H9 (cell line): ENCODE measurements at regions not wholly inside any gene's neighbourhood (a gene's known extent, or its start where the extent isn't known, plus 50 kb on each side); places are given as distances from the start of the nearest gene placed in this dataset.

Source experiments
- DNase-seq: peaks from one replicate; pipeline ENCODE4 v3.0.0-alpha.2; 2017
- H2AFZ ChIP-seq: one replicate; pipeline ENCODE4 v1.6.1; 2013; ENCODE audit warnings: mild to moderate bottlenecking, low read length, control low read depth, moderate library complexity
- H2AK5ac ChIP-seq: 2 replicates; pipeline ENCODE4 v1.6.1; 2013; ENCODE audit warnings: low read length, control low read depth, mixed read lengths; ENCODE audit not compliant: insufficient read length
- H2BK120ac ChIP-seq: one replicate; pipeline ENCODE4 v1.6.1; 2013; ENCODE audit warnings: low read depth, mild to moderate bottlenecking, low read length, control low read depth, inconsistent platforms; ENCODE audit not compliant: poor library complexity, severe bottlenecking
- H2BK12ac ChIP-seq: 2 replicates; pipeline ENCODE4 v1.6.1; 2013; ENCODE audit warnings: low read length, control low read depth, mixed read lengths, low read depth; ENCODE audit not compliant: insufficient read length
- H2BK15ac ChIP-seq: 2 replicates; pipeline ENCODE4 v1.6.1; 2013; ENCODE audit warnings: low read depth, low read length, control low read depth
- H2BK20ac ChIP-seq: one replicate; pipeline ENCODE4 v1.6.1; 2013; ENCODE audit warnings: low read depth, mild to moderate bottlenecking, low read length, control low read depth, inconsistent platforms; ENCODE audit not compliant: poor library complexity, severe bottlenecking
- H2BK5ac ChIP-seq: 2 replicates; pipeline ENCODE4 v1.6.1; 2013; ENCODE audit warnings: low read length, control low read depth, mixed read lengths; ENCODE audit not compliant: insufficient read length
- H3K14ac ChIP-seq: 2 replicates; pipeline ENCODE4 v1.6.1; 2013; ENCODE audit warnings: low read length, control low read depth; ENCODE audit not compliant: insufficient read depth
- H3K18ac ChIP-seq: 2 replicates; pipeline ENCODE4 v1.6.1; 2013; ENCODE audit warnings: low read depth, mild to moderate bottlenecking, mixed read lengths, low read length, control low read depth; ENCODE audit not compliant: insufficient read length
- H3K23ac ChIP-seq: 2 replicates; pipeline ENCODE4 v1.6.1; 2013; ENCODE audit warnings: low read length, control low read depth, mixed read lengths, low read depth; ENCODE audit not compliant: insufficient read length
- H3K23me2 ChIP-seq: 2 replicates; pipeline ENCODE4 v1.6.1; 2013; ENCODE audit warnings: low read depth, mild to moderate bottlenecking, mixed read lengths, low read length, control low read depth; ENCODE audit not compliant: insufficient read length, poor library complexity, severe bottlenecking
- H3K27ac ChIP-seq: 2 replicates; pipeline ENCODE4 v1.5.1; 2013; ENCODE audit warnings: low read length, control low read depth, mixed read lengths, low read depth; ENCODE audit not compliant: insufficient read length
- H3K27me3 ChIP-seq: 2 replicates; pipeline ENCODE4 v1.6.1; 2013; ENCODE audit warnings: low read length, control low read depth, inconsistent platforms; ENCODE audit not compliant: insufficient read depth
- H3K4ac ChIP-seq: 2 replicates; pipeline ENCODE4 v1.6.1; 2013; ENCODE audit warnings: low read depth, mild to moderate bottlenecking, control low read depth, inconsistent platforms, low read length, moderate library complexity
- H3K4me1 ChIP-seq: 2 replicates; pipeline ENCODE4 v1.6.1; 2013; ENCODE audit warnings: low read length, control low read depth, inconsistent platforms; ENCODE audit not compliant: insufficient read depth
- H3K4me2 ChIP-seq: 2 replicates; pipeline ENCODE4 v1.6.1; 2013; ENCODE audit warnings: low read length, control low read depth, mixed read lengths; ENCODE audit not compliant: insufficient read length, insufficient read depth
- H3K56ac ChIP-seq: 2 replicates; pipeline ENCODE4 v1.6.1; 2013; ENCODE audit warnings: low read depth, mild to moderate bottlenecking, mixed read lengths, low read length, control low read depth; ENCODE audit not compliant: insufficient read length
- H3K79me1 ChIP-seq: 2 replicates; pipeline ENCODE4 v1.6.1; 2013; ENCODE audit warnings: low read depth, mild to moderate bottlenecking, moderate library complexity, low read length, control low read depth, inconsistent platforms; ENCODE audit not compliant: insufficient read depth, poor library complexity, severe bottlenecking
- H3K79me2 ChIP-seq: 2 replicates; pipeline ENCODE4 v1.6.1; 2013; ENCODE audit warnings: low read length, control low read depth, inconsistent platforms; ENCODE audit not compliant: insufficient read depth
- H3K9ac ChIP-seq: 2 replicates; pipeline ENCODE4 v1.6.1; 2013; ENCODE audit warnings: low read length, control low read depth, mixed read lengths; ENCODE audit not compliant: insufficient read length; ENCODE audit errors: extremely low read depth
- H3K9me3 ChIP-seq: one replicate; pipeline ENCODE4 v1.6.1; 2013; ENCODE audit warnings: low read depth, low read length, inconsistent platforms; ENCODE audit not compliant: control insufficient read depth
- H3T11ph ChIP-seq: one replicate; pipeline ENCODE4 v1.6.1; 2013; ENCODE audit warnings: mild to moderate bottlenecking, low read length, control low read depth, inconsistent platforms
- H4K20me1 ChIP-seq: one replicate; pipeline ENCODE4 v1.6.1; 2013; ENCODE audit not compliant: control insufficient read depth, insufficient read length, insufficient read depth
- H4K5ac ChIP-seq: 2 replicates; pipeline ENCODE4 v1.6.1; 2013; ENCODE audit warnings: low read depth, mild to moderate bottlenecking, mixed read lengths, low read length, control low read depth; ENCODE audit not compliant: insufficient read length
- H4K8ac ChIP-seq: replicated peaks from 2 replicates; pipeline ENCODE4 v1.6.1; 2013; ENCODE audit warnings: low read length, control low read depth, mixed read lengths, low read depth; ENCODE audit not compliant: insufficient read length
- H4K91ac ChIP-seq: 2 replicates; pipeline ENCODE4 v1.6.1; 2013; ENCODE audit warnings: low read depth, mild to moderate bottlenecking, moderate library complexity, mixed read lengths, low read length, control low read depth; ENCODE audit not compliant: insufficient read length
- H3K27ac Mint-ChIP-seq, 3 experiments: 2 replicates in 2 of 3; 3 replicates in 1 of 3; pipeline ENCODE4 v1.8.0; 2020 to 2021; ENCODE audit warnings: mixed read lengths in 3 of 3, mild to moderate bottlenecking in 1 of 3, moderate library complexity in 1 of 3
- H3K27me3 Mint-ChIP-seq: 2 replicates; pipeline ENCODE4 v1.8.0; 2021; ENCODE audit warnings: low read depth, mild to moderate bottlenecking, moderate library complexity, mixed read lengths
- H3K36me3 Mint-ChIP-seq, 3 experiments: 2 replicates in 2 of 3; 3 replicates in 1 of 3; pipeline ENCODE4 v1.8.0; 2020 to 2021; ENCODE audit warnings: low read depth in 3 of 3, mixed read lengths in 3 of 3; ENCODE audit not compliant: insufficient read depth in 1 of 3
- H3K4me1 Mint-ChIP-seq, 2 experiments: 2 replicates each; pipeline ENCODE4 v1.8.0; 2020; ENCODE audit warnings: mixed read lengths in 2 of 2
- H3K4me3 Mint-ChIP-seq, 2 experiments: 2 replicates in 1 of 2; 3 replicates in 1 of 2; pipeline ENCODE4 v1.8.0; 2020 to 2021; ENCODE audit warnings: mild to moderate bottlenecking in 2 of 2, mixed read lengths in 2 of 2, moderate library complexity in 1 of 2
- H3K9me3 Mint-ChIP-seq, 2 experiments: 2 replicates in 1 of 2; 3 replicates in 1 of 2; pipeline ENCODE4 v1.8.0; 2020; ENCODE audit warnings: mild to moderate bottlenecking in 2 of 2, mixed read lengths in 2 of 2, moderate library complexity in 1 of 2
- CTCF ChIP-seq: fragments of 200-600 bp; sonication (generic); conservative IDR thresholded peaks from 3 replicates; pipeline ENCODE4 v1.8.0; 2021; ENCODE audit warnings: antibody characterized with exemption, mild to moderate bottlenecking
- WGBS: extraction: QIAGEN DNeasy Blood & Tissue Kit; methylation state at CpG from one replicate; pipeline ENCODE4 v1.1.7; 2013; ENCODE audit warnings: missing lambda C conversion rate, low lambda C conversion rate, mixed read lengths; ENCODE audit not compliant: insufficient read length; ENCODE audit errors: extremely low coverage; 5-methylcytosine and 5-hydroxymethylcytosine counted together

GRCh38 chr13:79149210-79149609 lies 256.8 kb downstream of the RBM26 start:
- no peak overlapping the region for H3K56ac ChIP-seq
- no peak overlapping the region for H2BK120ac ChIP-seq
- no peak overlapping the region for H4K91ac ChIP-seq
- WGBS: no CpG with 5 or more reads among the region's 1 CpG
- H2BK15ac ChIP-seq: no peak overlapping the region
- no peak overlapping the region for H3K4me2 ChIP-seq
- no peak overlapping the region for H2BK20ac ChIP-seq
- no peaks in the 10 kb centered on the region for H4K20me1 ChIP-seq
- H3K4me1 ChIP-seq: no peaks in the 10 kb centered on the region
- H3K4ac ChIP-seq: no peak overlapping the region
- no peak overlapping the region for H3K14ac ChIP-seq
- H3K27me3 ChIP-seq: no peaks in the 10 kb centered on the region
- no peaks in the 10 kb centered on the region for H3K9me3 ChIP-seq
- H3K27ac ChIP-seq: no peak overlapping the region
- H4K5ac ChIP-seq: no peak overlapping the region
- H3K4me3 Mint-ChIP-seq: no peak overlapping the region
- no peaks in the 10 kb centered on the region; the same call in 1 of the 2 replicates for H3K27me3 Mint-ChIP-seq
- no peak overlapping the region for H2AFZ ChIP-seq
- no peak overlapping the region for H3K23ac ChIP-seq
- no peak overlapping the region for H2BK12ac ChIP-seq
- no peak overlapping the region for H2BK5ac ChIP-seq
- no peak for DNase-seq
- no peaks in the 10 kb centered on the region for H3K23me2 ChIP-seq
- no peaks in the 10 kb centered on the region for H3K79me2 ChIP-seq
- H3T11ph ChIP-seq: no peak overlapping the region
- no peak overlapping the region for H3K18ac ChIP-seq
- H3K9ac ChIP-seq: no peak overlapping the region
- peaks cover 0 to 4% of the 10 kb centered on the region in 2 experiments; a peak in 1 of 5 replicates for H3K9me3 Mint-ChIP-seq
- H3K4me1 Mint-ChIP-seq: 0 out of 4 replicates have a peak, but pooled peaks cover 0 to 2% of the 10 kb centered on the region in 2 experiments
- no peaks in the 10 kb centered on the region for H3K36me3 Mint-ChIP-seq
- H4K8ac ChIP-seq: no peak overlapping the region
- H3K79me1 ChIP-seq: no peaks in the 10 kb centered on the region
- no peak for TF ChIP-seq CTCF
- no peak overlapping the region for H2AK5ac ChIP-seq
- H3K27ac Mint-ChIP-seq: no peak overlapping the region
